Stimulated activated CD4-positive, alpha-beta T cell treated with anti-CD3 and anti-CD28 coated beads, Interleukin-4, amount 100 ng/mL, for 4 hours (primary cell): ENCODE measurements at regions not wholly inside any gene's neighbourhood (a gene's known extent, or its start where the extent isn't known, plus 50 kb on each side); places are given as distances from the start of the nearest gene placed in this dataset.

Experiments used
- DNase-seq, 2 experiments: peaks; one replicate each; pipeline ENCODE4 v3.0.0-alpha.2; 2020

- DNase-seq, result no peak
Observed at GRCh38 chr10:44689368-44689767, 221.8 kb upstream of the TMEM72 start.

- DNase-seq, result no peak
Observed at GRCh38 chr10:44696496-44696895, 214.6 kb upstream of the TMEM72 start.

DNA sequence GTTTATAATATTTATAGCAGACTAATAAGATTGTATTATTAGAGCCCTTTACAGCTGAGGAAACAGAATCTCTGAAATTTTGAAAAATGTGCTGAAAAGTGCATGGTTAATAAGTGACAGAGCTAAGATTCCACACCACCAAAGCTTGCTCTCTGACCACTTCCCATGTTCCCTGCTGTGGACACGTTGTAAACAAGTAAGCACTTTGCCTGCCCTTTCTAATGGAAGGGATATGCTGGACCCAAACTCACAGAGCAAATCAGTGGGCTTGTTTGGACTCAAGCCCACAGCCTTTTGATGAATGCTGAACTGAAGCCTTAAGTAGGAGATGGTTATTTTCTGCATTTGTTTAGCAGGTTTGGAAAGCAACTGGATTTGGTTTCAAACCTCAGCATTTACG, 214.0 kb upstream of the TMEM72 start:
- no peak for DNase-seq

- no peak for DNase-seq
Observed at GRCh38 chr10:44702531-44702930, 208.6 kb upstream of the TMEM72 start.

DNA sequence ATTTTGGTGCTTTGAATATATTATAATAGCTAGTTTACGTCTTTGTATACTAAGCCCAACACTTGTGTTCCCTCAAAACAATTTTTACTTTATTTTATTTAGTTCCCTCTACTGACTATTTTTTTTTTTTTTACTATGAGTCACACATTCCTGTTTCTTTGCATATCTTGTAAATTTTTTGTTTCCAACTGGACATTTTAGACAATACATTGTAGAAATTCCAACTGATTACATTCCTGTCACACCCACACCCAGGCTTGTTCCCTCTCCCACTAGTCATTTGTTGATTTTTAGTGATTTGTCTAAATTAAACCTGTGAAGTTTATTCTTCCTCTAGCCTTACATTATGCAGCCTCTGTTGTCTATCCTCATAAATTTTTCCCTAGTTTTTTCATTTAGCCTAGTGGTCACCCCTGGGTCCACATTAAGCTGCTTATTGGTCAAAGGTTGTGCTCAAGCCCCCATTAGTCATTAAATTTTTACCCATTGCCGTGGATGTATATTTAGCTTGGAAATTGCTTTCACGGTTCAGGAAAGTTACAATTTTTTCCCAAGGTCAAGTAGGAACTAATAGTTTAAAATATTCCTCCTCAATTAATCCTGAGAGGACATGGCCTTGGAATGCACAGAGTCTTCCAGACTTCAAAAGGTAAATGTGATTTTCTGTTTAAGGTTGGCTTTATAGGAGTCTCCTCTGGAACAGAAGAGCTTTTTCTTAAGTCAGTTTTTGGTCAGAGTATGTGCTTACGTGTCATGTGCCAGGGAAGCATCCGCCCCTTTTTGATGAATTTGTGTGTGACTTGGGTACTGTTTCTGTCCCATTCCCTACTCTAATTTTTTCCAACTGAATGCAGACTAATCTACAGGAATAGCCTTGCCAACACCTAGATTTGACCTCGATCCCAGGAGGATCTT, 207.6 kb upstream of the TMEM72 start:
- no peak for DNase-seq

DNA sequence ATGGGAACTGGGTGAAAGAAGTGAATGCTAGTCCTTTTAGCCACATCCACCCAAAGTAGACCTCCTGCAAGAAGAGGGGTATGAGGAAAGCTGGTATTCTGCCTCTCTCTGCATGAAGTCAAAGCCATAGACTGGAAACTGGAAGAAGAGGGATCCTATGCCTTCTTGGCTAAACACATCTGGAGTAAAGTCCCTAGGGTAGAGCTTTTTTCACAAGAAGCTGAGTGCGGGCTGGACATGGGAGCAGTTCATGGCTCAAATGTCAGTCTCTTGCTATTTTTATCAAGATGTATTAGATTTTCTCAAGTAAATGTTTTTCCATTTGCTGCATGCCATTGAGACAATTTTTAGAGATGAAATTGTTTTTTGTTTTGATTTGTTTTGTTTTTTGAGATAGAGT, 206.5 kb upstream of the TMEM72 start:
- DNase-seq, result no peak

GRCh38 chr10:44706745-44707144, 204.4 kb upstream of the TMEM72 start:
- DNase-seq, result no peak

DNA sequence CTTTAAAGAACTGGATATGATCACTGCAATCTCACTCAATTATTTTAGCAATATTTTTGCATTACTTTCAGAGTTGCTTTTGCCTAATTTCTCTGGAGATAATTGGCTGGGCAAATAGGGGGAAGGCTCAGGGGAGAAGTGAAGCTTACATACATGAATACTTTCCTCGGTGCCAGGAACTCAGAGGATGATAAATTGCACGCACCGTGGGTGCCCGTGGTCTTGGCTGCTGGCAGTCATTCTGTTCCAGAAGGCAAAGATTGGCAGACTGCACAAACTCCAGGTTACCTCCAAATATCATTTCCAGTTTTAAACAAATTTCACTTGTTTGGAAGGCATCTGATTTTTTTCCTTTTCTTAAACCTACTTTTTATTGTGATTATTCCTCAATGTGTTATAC, 197.8 kb upstream of the TMEM72 start:
- DNase-seq, result no peak

DNA sequence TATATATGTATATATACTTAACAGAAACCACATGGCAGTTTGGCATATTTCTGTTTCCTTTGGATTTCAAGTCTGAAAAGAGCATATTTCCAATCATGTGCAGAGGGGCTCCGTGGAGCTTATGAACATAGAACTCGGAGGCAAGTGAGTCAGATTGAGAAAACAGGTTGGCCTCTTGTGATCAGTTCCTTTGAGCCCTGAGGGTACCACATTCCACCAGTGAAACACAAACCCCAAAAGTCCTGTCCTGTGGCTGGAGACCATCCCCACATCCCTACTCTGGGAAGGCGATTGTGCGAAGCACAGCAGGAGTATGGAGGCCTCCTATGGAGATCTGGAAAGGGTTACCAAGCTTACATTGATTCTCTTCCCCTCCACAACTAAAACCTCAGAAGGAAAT, 196.7 kb upstream of the TMEM72 start:
- no peak for DNase-seq

DNA sequence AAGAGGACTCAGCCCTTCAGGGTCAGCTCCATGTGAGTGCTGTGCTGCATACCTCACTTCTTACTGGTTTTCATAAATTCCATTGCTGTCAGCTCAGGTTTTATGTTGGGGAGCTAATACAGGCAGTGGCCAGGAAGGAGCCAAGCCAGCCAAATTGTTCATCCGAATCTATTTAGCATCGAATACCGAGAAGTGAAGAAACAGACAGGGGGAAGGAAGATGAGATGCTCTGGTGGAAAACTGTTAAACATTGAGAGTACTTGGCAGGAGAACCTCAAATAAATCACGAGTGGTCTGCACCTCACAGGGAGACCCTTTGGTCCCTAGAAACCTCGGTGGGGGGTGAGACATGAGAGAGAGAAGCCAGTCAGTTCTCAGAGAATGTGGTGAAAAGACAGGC, 196.0 kb upstream of the TMEM72 start:
- no peak for DNase-seq

DNA sequence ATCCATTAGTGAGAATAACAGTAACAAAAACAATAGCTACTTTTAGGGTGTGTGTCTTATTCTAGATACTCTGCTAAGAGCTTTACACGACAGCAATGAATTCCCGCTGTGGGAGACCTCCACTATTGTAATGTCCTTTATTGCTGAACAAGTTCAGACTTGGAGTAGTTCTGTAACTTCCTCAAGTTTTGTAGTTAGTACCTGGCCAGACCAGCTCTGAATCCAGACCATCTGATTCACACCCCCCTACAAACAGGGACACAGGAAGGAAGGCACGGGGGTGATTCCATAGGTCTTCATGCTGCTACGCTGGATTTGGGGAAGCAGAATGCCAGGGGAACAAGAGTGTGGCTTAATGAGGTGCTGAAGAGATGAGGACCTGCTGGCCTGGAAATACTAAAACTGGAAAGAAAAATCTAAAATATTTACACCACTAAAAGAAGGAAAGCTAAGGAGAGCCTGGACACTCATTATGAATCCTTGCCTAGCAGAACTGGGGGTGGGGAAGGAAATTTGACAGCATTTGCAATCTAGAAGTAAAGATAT, 194.6 kb upstream of the TMEM72 start:
- no peak for DNase-seq

- DNase-seq, result no peak
Observed at GRCh38 chr10:44723082-44723481, 188.1 kb upstream of the TMEM72 start.

- no peak for DNase-seq
Observed at GRCh38 chr10:44723619-44724325, 187.4 kb upstream of the TMEM72 start.

DNA sequence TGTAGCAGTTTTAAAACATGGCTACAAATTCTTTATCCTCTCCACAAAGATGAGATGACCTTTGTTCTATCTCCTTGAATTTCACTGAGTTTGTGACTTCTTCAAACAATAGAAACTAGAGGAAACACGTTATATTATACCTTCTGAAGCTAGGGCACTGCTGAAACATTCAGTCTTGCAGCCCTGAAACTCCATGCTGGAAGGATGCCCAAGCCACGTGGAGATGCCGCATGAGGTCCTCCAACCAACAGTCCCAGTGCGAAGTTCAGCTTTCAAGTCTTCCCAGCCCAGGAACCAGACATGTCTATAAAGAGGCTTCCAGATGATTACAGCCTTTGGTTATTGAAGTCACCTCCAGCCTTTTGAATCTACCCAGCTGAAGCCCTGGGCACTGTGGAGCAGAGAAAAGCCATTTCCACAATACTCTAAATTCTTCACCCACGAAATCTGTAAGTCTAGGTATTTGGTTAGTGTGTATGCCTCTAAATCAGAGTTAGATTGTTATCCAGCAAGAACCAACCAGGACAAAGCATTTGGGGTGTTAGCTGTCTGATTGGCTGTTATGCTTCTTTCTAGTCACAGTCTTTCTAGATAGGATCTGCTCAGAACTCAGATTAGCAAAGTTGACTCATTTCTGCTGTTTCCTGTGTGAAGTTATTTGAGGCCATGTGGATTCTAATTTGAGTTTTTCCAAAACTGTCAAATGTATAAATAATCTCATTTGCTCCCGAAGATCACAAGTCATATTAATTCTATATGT, 186.5 kb upstream of the TMEM72 start:
- DNase-seq, result no peak

DNA sequence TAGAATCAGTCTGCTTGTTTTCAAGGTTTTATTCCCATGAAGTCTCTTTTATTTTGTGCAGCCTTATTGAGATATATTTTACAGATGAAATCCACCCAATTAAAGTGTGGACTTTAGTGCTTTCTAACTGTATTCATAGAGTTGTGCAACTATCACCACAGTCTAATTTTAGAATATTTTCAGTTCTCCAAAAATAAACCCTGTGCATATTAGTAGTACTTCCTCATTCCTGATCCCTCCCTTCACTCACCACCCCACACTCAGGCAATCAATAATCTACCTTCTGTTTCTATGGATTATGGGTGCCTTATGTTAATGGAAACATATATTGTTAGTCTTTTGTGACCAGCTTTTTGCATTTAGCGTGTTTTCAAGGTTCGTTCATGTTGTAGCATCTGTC, 185.7 kb upstream of the TMEM72 start:
- DNase-seq, result no peak

GRCh38 chr10:44731283-44731682, 179.9 kb upstream of the TMEM72 start:
- DNase-seq, result no peak

GRCh38 chr10:44733501-44734488, 177.3 kb upstream of the TMEM72 start:
- no peak for DNase-seq

- DNase-seq, result no peak
Observed at GRCh38 chr10:44742248-44742647, 168.9 kb upstream of the TMEM72 start.

- DNase-seq, result no peak
Observed at GRCh38 chr10:44743535-44743934, 167.6 kb upstream of the TMEM72 start.

DNA sequence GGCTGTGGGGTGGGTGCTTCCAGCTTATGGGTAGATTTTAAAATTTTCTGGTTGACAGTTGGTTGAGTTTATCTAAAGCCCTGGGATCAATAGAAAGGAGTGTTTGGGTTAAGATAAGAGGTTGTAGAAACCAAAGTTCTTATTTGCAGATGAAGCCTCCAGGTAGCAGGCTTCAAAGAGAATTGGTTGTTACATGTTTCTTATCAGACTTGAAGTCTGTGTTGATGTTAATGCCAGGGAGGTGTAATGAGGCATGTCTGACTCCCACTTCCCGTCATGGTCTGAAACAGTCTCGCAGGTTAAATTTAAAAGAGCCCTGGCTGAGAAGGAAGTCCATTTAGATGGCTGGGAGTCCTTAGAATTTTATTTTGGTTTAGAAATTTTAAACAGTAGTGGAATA, 165.2 kb upstream of the TMEM72 start:
- no peak for DNase-seq

- DNase-seq, result no peak
Observed at GRCh38 chr10:44747593-44748172, 163.5 kb upstream of the TMEM72 start.

DNA sequence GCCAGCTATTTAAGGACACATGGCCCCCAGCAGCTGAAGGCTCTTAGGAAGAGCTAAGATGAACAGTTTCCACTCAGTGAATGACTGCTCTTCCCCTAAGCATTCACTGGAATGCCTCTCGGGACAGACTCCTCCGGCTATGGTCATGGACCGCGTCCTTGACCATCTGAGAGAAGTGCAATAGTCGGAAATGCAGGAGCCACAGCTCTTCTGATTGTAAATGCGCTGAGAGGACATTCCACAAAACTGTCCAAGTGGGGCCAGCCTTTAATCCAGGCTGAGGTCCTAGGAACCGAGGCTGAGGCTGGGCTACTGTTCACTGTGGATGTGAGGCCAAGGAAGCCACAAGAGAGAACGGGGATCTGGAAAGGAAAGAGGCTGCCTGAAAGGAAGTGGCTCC, 162.0 kb upstream of the TMEM72 start:
- DNase-seq, result no peak
